Hepatocyte (in vitro differentiated cells): ENCODE measurements at regions not wholly inside any gene's neighbourhood (a gene's known extent, or its start where the extent isn't known, plus 50 kb on each side); places are given as distances from the start of the nearest gene placed in this dataset.

Experiments used
- DNase-seq: peaks from one replicate; pipeline ENCODE4 v3.0.0-alpha.2; 2016; ENCODE audit warnings: low spot score
- H2AFZ ChIP-seq: fragments of 200-600 bp; sonication (generic); 2 replicates; pipeline ENCODE4 v1.6.0; 2016; ENCODE audit warnings: antibody characterized with exemption, mild to moderate bottlenecking
- H3K27ac ChIP-seq: fragments of 200-600 bp; sonication (generic); 2 replicates; pipeline ENCODE4 v1.5.1; 2016; ENCODE audit warnings: mild to moderate bottlenecking
- H3K27me3 ChIP-seq: fragments of 200-600 bp; sonication (generic); 2 replicates; pipeline ENCODE4 v1.6.1; 2016
- H3K36me3 ChIP-seq: fragments of 200-600 bp; sonication (generic); replicated peaks from 2 replicates; pipeline ENCODE4 v1.5.1; 2016; ENCODE audit warnings: low read depth; ENCODE audit not compliant: insufficient read depth
- H3K4me1 ChIP-seq: fragments of 200-600 bp; sonication (generic); 2 replicates; pipeline ENCODE4 v1.5.1; 2016; ENCODE audit warnings: mild to moderate bottlenecking, moderate library complexity; ENCODE audit not compliant: insufficient read depth
- H3K4me2 ChIP-seq: fragments of 200-600 bp; sonication (generic); 2 replicates; pipeline ENCODE4 v1.6.0; 2016
- H3K4me3 ChIP-seq: fragments of 200-600 bp; sonication (generic); 2 replicates; pipeline ENCODE4 v1.5.1; 2016; ENCODE audit warnings: mild to moderate bottlenecking
- H3K79me2 ChIP-seq: fragments of 200-600 bp; sonication (generic); 2 replicates; pipeline ENCODE4 v1.6.0; 2017; ENCODE audit warnings: mild to moderate bottlenecking
- H3K9me2 ChIP-seq: fragments of 200-600 bp; sonication (generic); replicated peaks from 2 replicates; pipeline ENCODE4 v1.6.0; 2017; ENCODE audit warnings: mild to moderate bottlenecking; ENCODE audit not compliant: insufficient read depth
- H3K9me3 ChIP-seq: fragments of 200-600 bp; sonication (generic); 2 replicates; pipeline ENCODE4 v1.5.1; 2016; ENCODE audit warnings: low read depth, mild to moderate bottlenecking
- H4K20me1 ChIP-seq: fragments of 200-600 bp; sonication (generic); 2 replicates; pipeline ENCODE4 v1.6.0; 2016; ENCODE audit warnings: mild to moderate bottlenecking; ENCODE audit not compliant: insufficient read depth, poor library complexity, severe bottlenecking
- CTCF ChIP-seq: fragments of 200-600 bp; sonication (generic); IDR thresholded peaks from 2 replicates; pipeline ENCODE4 v1.5.1; 2016; ENCODE audit warnings: antibody characterized with exemption, mild to moderate bottlenecking; ENCODE audit not compliant: poor library complexity
- EZH2 ChIP-seq: fragments of 200-600 bp; sonication (generic); IDR thresholded peaks from 2 replicates; pipeline ENCODE4 v1.6.1; 2016; ENCODE audit warnings: antibody characterized with exemption, mild to moderate bottlenecking, borderline replicate concordance
- EZH2phosphoT487 ChIP-seq: fragments of 200-600 bp; sonication (generic); IDR thresholded peaks from one replicate; pipeline ENCODE4 v1.6.1; 2018; ENCODE audit warnings: antibody characterized with exemption, mild to moderate bottlenecking, low read depth, moderate library complexity; ENCODE audit not compliant: unreplicated experiment, severe bottlenecking
- WGBS: methylation state at CpG from one replicate; pipeline ENCODE4 v1.1.6; 2016; ENCODE audit warnings: low lambda C conversion rate; ENCODE audit errors: missing lambda C conversion rate; 5-methylcytosine and 5-hydroxymethylcytosine counted together

- Histone ChIP-seq H4K20me1 (no peaks in the 10 kb centered on the region), H3K4me1 (no peaks in the 10 kb centered on the region), H3K36me3 (no peaks in the 10 kb centered on the region), H3K4me3 (no peak overlapping the region), H2AFZ (no peak overlapping the region), H3K9me2 (no peaks in the 10 kb centered on the region), H3K79me2 (no peaks in the 10 kb centered on the region), H3K9me3 (no peaks in the 10 kb centered on the region), H3K4me2 (no peak overlapping the region), H3K27ac (no peak overlapping the region), H3K27me3 (no peaks in the 10 kb centered on the region)
- TF ChIP-seq EZH2 (no peak), EZH2phosphoT487 (no peak), CTCF (no peak)
- no peak for DNase-seq
- WGBS: 71% methylated on average over 4 of the region's 4 CpGs
These were observed 460.8 kb downstream of the TMA16 start for GRCh38 chr4:163955288-163955687.

DNA sequence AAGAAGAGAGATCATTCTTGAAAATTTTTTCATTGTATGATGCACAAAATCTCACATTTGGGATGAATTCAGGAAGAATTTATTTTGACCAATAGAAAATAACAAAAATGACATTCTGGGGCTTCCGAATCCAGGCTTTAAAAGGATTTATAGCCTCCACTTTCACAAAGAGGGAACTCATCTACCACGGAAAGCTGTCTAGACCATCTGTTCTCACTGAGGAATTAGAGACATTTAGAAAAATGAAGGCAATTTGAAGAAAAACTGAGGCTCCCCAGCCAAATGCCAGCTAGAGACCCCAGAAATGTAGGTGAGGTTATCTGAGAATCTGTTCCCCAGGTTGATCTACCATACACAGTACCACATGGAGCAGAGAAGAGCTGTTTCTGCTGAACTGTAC lies 464.3 kb downstream of the TMA16 start:
- H3K79me2 ChIP-seq: no peaks in the 10 kb centered on the region
- no peaks in the 10 kb centered on the region for H3K9me2 ChIP-seq
- H3K4me3 ChIP-seq: no peak overlapping the region
- no peaks in the 10 kb centered on the region for H3K4me1 ChIP-seq
- H4K20me1 ChIP-seq: no peaks in the 10 kb centered on the region
- no peaks in the 10 kb centered on the region for H3K36me3 ChIP-seq
- H3K9me3 ChIP-seq: no peaks in the 10 kb centered on the region
- H3K27ac ChIP-seq: no peak overlapping the region
- no peak for TF ChIP-seq EZH2
- TF ChIP-seq EZH2phosphoT487: no peak
- no peak for TF ChIP-seq CTCF
- no peak for DNase-seq
- no peaks in the 10 kb centered on the region for H3K27me3 ChIP-seq
- 81% methylated on average over 2 of the region's 2 CpGs for WGBS
- H2AFZ ChIP-seq: no peak overlapping the region
- no peak overlapping the region for H3K4me2 ChIP-seq

DNA sequence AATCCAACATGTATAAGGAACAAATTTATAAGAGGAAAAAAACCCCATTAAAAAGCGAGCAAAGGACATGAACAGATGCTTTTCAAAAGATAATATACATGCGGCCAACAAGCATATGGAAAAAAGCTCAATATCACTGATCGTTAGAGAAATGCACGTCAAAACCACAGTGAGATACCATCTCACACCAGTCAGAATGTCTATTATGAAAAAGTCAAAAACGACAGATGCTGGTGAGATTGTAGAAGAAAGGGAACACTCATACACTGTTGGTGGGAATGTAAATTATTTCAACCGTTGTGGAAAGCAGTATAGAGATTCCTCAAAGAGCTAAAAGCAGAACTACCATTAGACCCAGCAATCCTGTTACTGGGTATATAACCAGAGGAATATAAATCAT lies 465.4 kb downstream of the TMA16 start:
- no peaks in the 10 kb centered on the region for H3K36me3 ChIP-seq
- 87% methylated on average over 6 of the region's 6 CpGs for WGBS
- no peaks in the 10 kb centered on the region for H3K9me2 ChIP-seq
- H3K9me3 ChIP-seq: no peaks in the 10 kb centered on the region
- H3K27me3 ChIP-seq: no peaks in the 10 kb centered on the region
- H4K20me1 ChIP-seq: no peaks in the 10 kb centered on the region
- H3K27ac ChIP-seq: no peak overlapping the region
- no peak for TF ChIP-seq EZH2
- no peak for TF ChIP-seq CTCF
- TF ChIP-seq EZH2phosphoT487: no peak
- no peaks in the 10 kb centered on the region for H3K4me1 ChIP-seq
- H3K4me3 ChIP-seq: no peak overlapping the region
- DNase-seq: no peak
- no peak overlapping the region for H2AFZ ChIP-seq
- H3K79me2 ChIP-seq: no peaks in the 10 kb centered on the region
- H3K4me2 ChIP-seq: no peak overlapping the region

DNA sequence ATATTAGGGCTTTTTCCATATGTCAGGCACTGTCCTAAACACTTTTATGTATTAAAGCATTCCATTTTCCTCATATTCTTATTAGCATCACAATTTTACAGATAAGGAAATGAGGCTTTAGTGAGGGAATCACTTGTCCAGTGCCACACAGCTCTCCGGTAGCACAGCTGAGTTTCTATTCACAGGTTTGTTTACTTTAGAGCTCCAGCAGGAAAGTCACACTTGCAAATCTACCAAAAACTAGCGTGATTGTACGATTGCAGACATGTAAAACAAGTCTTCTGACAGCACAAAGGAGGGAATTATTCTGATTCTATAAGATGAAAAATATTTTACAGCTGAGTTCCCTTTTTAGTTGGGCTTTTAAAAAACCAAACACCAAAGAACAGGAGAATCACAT lies 472.1 kb downstream of the TMA16 start:
- WGBS: 19% methylated on average over 3 of the region's 3 CpGs
- Histone ChIP-seq H2AFZ (no peak overlapping the region), H3K4me1 (no peaks in the 10 kb centered on the region), H4K20me1 (no peaks in the 10 kb centered on the region), H3K4me2 (no peak overlapping the region), H3K4me3 (no peak overlapping the region), H3K79me2 (no peaks in the 10 kb centered on the region), H3K36me3 (no peaks in the 10 kb centered on the region), H3K9me2 (no peaks in the 10 kb centered on the region), H3K27ac (no peak overlapping the region), H3K9me3 (no peaks in the 10 kb centered on the region), H3K27me3 (no peaks in the 10 kb centered on the region)
- DNase-seq: no peak
- TF ChIP-seq EZH2phosphoT487 (no peak), EZH2 (no peak), CTCF (no peak)
